ENCODE measurements at regions not wholly inside any gene's neighbourhood (a gene's known extent, or its start where the extent isn't known, plus 50 kb on each side); places are given as distances from the start of the nearest gene placed in this dataset.
"Not testable (repeated sequence)": the region's sequence is repeated elsewhere in the genome, so short reads cannot be mapped to it uniquely, and the experiment has no call there.

GRCh38 chr3:20931834-20932233 is 745.8 kb upstream of the SGO1 start:
- Histone ChIP-seq H3K27me3 (ENCODE audit: control insufficient read depth, insufficient read depth, low read length) (no peaks in the 10 kb centered on the region), H3K4me3 (ENCODE audit: low read depth in 2 of 2, low read length in 2 of 2) (no peak overlapping the region), H3K9me3 (ENCODE audit: control insufficient read depth, insufficient read depth, low read depth, low read length) (no peaks in the 10 kb centered on the region), H3K36me3 (ENCODE audit: control insufficient read depth, insufficient read depth, low read length) (no peaks in the 10 kb centered on the region), H3K4me1 (ENCODE audit: control insufficient read depth, insufficient read depth, low read length) (no peaks in the 10 kb centered on the region), H3K27ac (ENCODE audit: low read length) (no peak overlapping the region)
- TF ChIP-seq REST (IDR thresholded peaks at IDR 0.05; ENCODE audit: insufficient read depth in 1 of 2, low read depth in 2 of 2, low read length in 1 of 2): no peak
- intact Hi-C loops (cut with micrococcal nuclease; ENCODE audit: unreplicated experiment): no loop called here
- no TSS peak for BruUV-seq (replicated peaks)
- in situ Hi-C loops (cut with HindIII; ENCODE audit: low pct_unique_long_range_greater_than_20kb, low sequenced_read_pairs): no loop called here
- ATAC-seq (no peak), DNase-seq (ENCODE audit: low read depth, low spot score) (no peak)
- ChIA-PET POLR2A (no interaction called here), CTCF (no interaction called here)

- CTCF ChIA-PET: no interaction called here
- no TSS peak for BruUV-seq (replicated peaks)
Measured at GRCh38 chr3:20930034-20930433, 744.0 kb upstream of the SGO1 start.

DNA sequence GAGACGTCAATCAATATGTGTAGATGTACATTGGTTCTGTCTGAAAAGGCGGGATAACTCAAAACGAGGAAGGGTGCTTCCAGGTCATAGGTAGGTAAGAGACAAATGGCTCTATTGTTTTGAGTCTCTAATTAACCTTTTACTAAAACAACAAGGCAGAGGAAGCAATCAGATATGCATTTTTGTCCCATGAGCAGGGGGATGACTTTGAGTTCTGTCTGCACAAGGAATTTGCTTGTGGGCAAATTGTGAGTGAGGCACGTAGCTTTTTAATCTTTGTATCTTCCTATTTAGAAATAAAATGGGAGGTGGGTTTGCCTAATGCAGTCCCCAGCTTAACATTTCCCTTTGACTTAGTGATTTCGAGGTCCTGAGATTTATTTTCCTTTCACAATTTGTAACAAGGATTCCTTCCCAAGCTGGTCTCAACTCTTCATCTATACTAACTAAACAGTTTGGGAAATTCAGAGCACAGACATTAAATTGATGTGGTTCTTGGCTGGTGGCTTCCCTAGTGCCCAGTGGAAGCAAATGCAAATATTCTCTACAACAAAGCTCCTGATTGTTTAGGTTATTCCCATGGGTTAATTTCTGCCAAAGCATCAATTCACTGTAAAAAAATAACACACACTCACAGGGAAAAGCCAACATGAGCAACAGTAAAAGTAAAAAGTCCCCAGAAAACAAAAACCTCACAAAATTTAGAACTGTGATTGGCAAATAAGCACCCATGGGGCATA is 738.8 kb upstream of the SGO1 start:
- Histone ChIP-seq H3K4me1 (ENCODE audit: control insufficient read depth, insufficient read depth, low read length) (no peaks in the 10 kb centered on the region), H3K36me3 (ENCODE audit: control insufficient read depth, insufficient read depth, low read length) (no peaks in the 10 kb centered on the region), H3K27me3 (ENCODE audit: control insufficient read depth, insufficient read depth, low read length) (no peaks in the 10 kb centered on the region), H3K9me3 (ENCODE audit: control insufficient read depth, insufficient read depth, low read depth, low read length) (no peaks in the 10 kb centered on the region), H3K27ac (ENCODE audit: low read length) (no peak overlapping the region), H3K4me3 (ENCODE audit: low read depth in 2 of 2, low read length in 2 of 2) (no peak overlapping the region)
- DNase-seq (ENCODE audit: low read depth, low spot score) (no peak), ATAC-seq (no peak)
- BruUV-seq (replicated peaks): no TSS peak
- ChIA-PET POLR2A (no interaction called here), CTCF (no interaction called here)
- intact Hi-C loops (cut with micrococcal nuclease; ENCODE audit: unreplicated experiment) (no loop called here), in situ Hi-C loops (cut with HindIII; ENCODE audit: low pct_unique_long_range_greater_than_20kb, low sequenced_read_pairs) (no loop called here)
- TF ChIP-seq REST (IDR thresholded peaks at IDR 0.05; ENCODE audit: insufficient read depth in 1 of 2, low read depth in 2 of 2, low read length in 1 of 2) (no peak), SIN3A (IDR thresholded peaks at IDR 0.05; ENCODE audit: borderline replicate concordance, insufficient read depth, low read depth, low read length) (no peak), CTCF (IDR thresholded peaks at IDR 0.05) (no peak), POLR2AphosphoS5 (IDR thresholded peaks at IDR 0.05; ENCODE audit: low read depth, low read length) (no peak), TCF7L2 (IDR thresholded peaks at IDR 0.05; ENCODE audit: low read depth, low read length) (no peak)

More at GRCh38 chr3:20930034-20930433, 744.0 kb upstream of the SGO1 start:
- intact Hi-C loops (cut with micrococcal nuclease; ENCODE audit: unreplicated experiment) (no loop called here), in situ Hi-C loops (cut with HindIII; ENCODE audit: low pct_unique_long_range_greater_than_20kb, low sequenced_read_pairs) (no loop called here)
- POLR2A ChIA-PET: no interaction called here
- Histone ChIP-seq H3K9me3 (ENCODE audit: control insufficient read depth, insufficient read depth, low read depth, low read length) (no peaks in the 10 kb centered on the region), H3K36me3 (ENCODE audit: control insufficient read depth, insufficient read depth, low read length) (no peaks in the 10 kb centered on the region), H3K4me3 (ENCODE audit: low read depth in 2 of 2, low read length in 2 of 2) (no peak overlapping the region), H3K27ac (ENCODE audit: low read length) (no peak overlapping the region), H3K4me1 (ENCODE audit: control insufficient read depth, insufficient read depth, low read length) (no peaks in the 10 kb centered on the region), H3K27me3 (ENCODE audit: control insufficient read depth, insufficient read depth, low read length) (no peaks in the 10 kb centered on the region)
- no peak for TF ChIP-seq SIN3A (IDR thresholded peaks at IDR 0.05; ENCODE audit: borderline replicate concordance, insufficient read depth, low read depth, low read length)
- no peak for TF ChIP-seq POLR2AphosphoS5 (IDR thresholded peaks at IDR 0.05; ENCODE audit: low read depth, low read length)
- ATAC-seq (no peak), DNase-seq (ENCODE audit: low read depth, low spot score) (no peak)

- H3K4me3 ChIP-seq (ENCODE audit: low read depth in 2 of 2, low read length in 2 of 2); CTCF ChIA-PET; H3K36me3 ChIP-seq (ENCODE audit: control insufficient read depth, insufficient read depth, low read length); H3K27ac ChIP-seq (ENCODE audit: low read length); H3K9me3 ChIP-seq (ENCODE audit: control insufficient read depth, insufficient read depth, low read depth, low read length); ATAC-seq; intact Hi-C loops (cut with micrococcal nuclease; ENCODE audit: unreplicated experiment); in situ Hi-C loops (cut with HindIII; ENCODE audit: low pct_unique_long_range_greater_than_20kb, low sequenced_read_pairs); H3K27me3 ChIP-seq (ENCODE audit: control insufficient read depth, insufficient read depth, low read length); H3K4me1 ChIP-seq (ENCODE audit: control insufficient read depth, insufficient read depth, low read length); POLR2A ChIA-PET; BruUV-seq (replicated peaks); DNase-seq (ENCODE audit: low read depth, low spot score): not testable (repeated sequence)
Measured at GRCh38 chr3:20921112-20921511, 735.1 kb upstream of the SGO1 start.

Measured in Panc1 (cell line).